ENCODE measurements at regions not wholly inside any gene's neighbourhood (a gene's known extent, or its start where the extent isn't known, plus 50 kb on each side); places are given as distances from the start of the nearest gene placed in this dataset.
"Not testable (repeated sequence)": the region's sequence is repeated elsewhere in the genome, so short reads cannot be mapped to it uniquely, and the experiment has no call there.

DNA sequence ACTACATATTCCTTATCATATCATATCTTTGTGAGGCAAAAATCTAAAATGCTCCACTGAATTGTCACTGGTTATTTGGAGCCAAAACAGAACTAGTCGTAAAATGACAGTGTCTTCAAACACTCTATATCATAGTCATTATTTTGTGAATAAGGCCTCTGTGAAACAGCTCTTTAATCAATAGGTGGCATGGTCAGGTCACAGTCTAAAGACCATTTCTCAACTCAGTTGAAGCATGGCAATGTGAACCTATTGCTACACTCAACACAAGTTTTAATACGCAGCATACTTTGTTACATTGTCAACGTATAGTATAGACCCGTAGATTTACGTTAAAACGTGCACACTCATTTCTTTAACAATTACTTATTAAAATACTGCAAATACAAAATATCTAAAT is 131.3 kb upstream of the PCDH20 start:
- no peak overlapping the region for H3K4me3 ChIP-seq (ENCODE audit: low read depth, low read length)

DNA sequence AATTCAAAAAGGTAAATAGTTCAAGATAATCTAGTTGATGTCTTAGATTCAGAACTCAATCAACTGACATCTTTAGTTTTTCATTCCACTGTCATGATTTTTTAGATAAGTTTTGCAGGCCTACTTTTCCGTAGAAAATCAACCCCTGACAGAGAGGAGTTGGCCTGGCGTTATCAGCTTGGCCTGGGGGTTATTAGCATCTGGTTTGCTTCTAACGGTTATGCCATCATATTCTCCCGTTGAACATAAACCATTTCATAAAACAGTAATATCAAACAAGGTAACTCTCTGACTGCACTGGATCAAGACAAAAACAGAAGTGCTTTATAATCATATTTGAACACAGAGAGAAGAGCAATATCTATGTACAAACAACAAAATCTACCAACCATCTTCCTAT is 130.8 kb upstream of the PCDH20 start:
- TF ChIP-seq CTCF (IDR thresholded peaks at IDR 0.05; ENCODE audit: borderline replicate concordance, insufficient read depth, low read depth, low read length) = no peak
- no peak overlapping the region for H3K4me3 ChIP-seq (ENCODE audit: low read depth, low read length)

More for the DNA sequence above, 131.3 kb upstream of the PCDH20 start:
- no peak for TF ChIP-seq CTCF (IDR thresholded peaks at IDR 0.05; ENCODE audit: borderline replicate concordance, insufficient read depth, low read depth, low read length)

GRCh38 chr13:61536433-61536832 is 120.8 kb upstream of the PCDH20 start:
- no peak overlapping the region for H3K4me3 ChIP-seq (ENCODE audit: low read depth, low read length)
- TF ChIP-seq CTCF (IDR thresholded peaks at IDR 0.05; ENCODE audit: borderline replicate concordance, insufficient read depth, low read depth, low read length) = no peak

GRCh38 chr13:61531383-61532065 is 115.9 kb upstream of the PCDH20 start:
- TF ChIP-seq CTCF (IDR thresholded peaks at IDR 0.05; ENCODE audit: borderline replicate concordance, insufficient read depth, low read depth, low read length) = no peak
- H3K4me3 ChIP-seq (ENCODE audit: low read depth, low read length) = no peak overlapping the region

GRCh38 chr13:61519214-61519613 is 103.6 kb upstream of the PCDH20 start:
- not testable (repeated sequence) for H3K4me3 ChIP-seq (ENCODE audit: low read depth, low read length)

GRCh38 chr13:61508936-61509335 is 93.3 kb upstream of the PCDH20 start:
- no peak overlapping the region for H3K4me3 ChIP-seq (ENCODE audit: low read depth, low read length)
- no peak for TF ChIP-seq CTCF (IDR thresholded peaks at IDR 0.05; ENCODE audit: borderline replicate concordance, insufficient read depth, low read depth, low read length)

GRCh38 chr13:61500176-61500575 is 84.5 kb upstream of the PCDH20 start:
- no peak overlapping the region for H3K4me3 ChIP-seq (ENCODE audit: low read depth, low read length)
- TF ChIP-seq CTCF (IDR thresholded peaks at IDR 0.05; ENCODE audit: borderline replicate concordance, insufficient read depth, low read depth, low read length) = no peak
